GM23248 (cell line): ENCODE measurements at regions not wholly inside any gene's neighbourhood (a gene's known extent, or its start where the extent isn't known, plus 50 kb on each side); places are given as distances from the start of the nearest gene placed in this dataset.

Source experiments
- DNase-seq: peaks from one replicate; pipeline ENCODE4 v3.0.0-alpha.2; 2015
- H2AFZ ChIP-seq: fragments of 200-600 bp; sonication (generic); 2 replicates; pipeline ENCODE4 v1.6.1; 2016; ENCODE audit warnings: antibody characterized with exemption
- H3F3A ChIP-seq: fragments of 200-600 bp; sonication (generic); 2 replicates; pipeline ENCODE4 v1.6.1; 2016; ENCODE audit warnings: mild to moderate bottlenecking, antibody characterized with exemption, mixed run types; ENCODE audit not compliant: insufficient read depth
- H3K27ac ChIP-seq: fragments of 200-600 bp; sonication (generic); 2 replicates; pipeline ENCODE4 v1.5.1; 2016; ENCODE audit warnings: mild to moderate bottlenecking
- H3K27me3 ChIP-seq: fragments of 200-600 bp; sonication (generic); replicated peaks from 2 replicates; pipeline ENCODE4 v1.6.1; 2016; ENCODE audit warnings: mild to moderate bottlenecking; ENCODE audit not compliant: insufficient read depth
- H3K36me3 ChIP-seq: fragments of 200-600 bp; sonication (generic); 2 replicates; pipeline ENCODE4 v1.6.1; 2016; ENCODE audit warnings: low read depth, mild to moderate bottlenecking
- H3K4me1 ChIP-seq: fragments of 200-600 bp; sonication (generic); 2 replicates; pipeline ENCODE4 v1.6.1; 2016; ENCODE audit warnings: mild to moderate bottlenecking; ENCODE audit not compliant: insufficient read depth
- H3K4me2 ChIP-seq: fragments of 200-600 bp; sonication (generic); one replicate; pipeline ENCODE4 v1.6.1; 2016; ENCODE audit warnings: mild to moderate bottlenecking; ENCODE audit not compliant: unreplicated experiment
- H3K4me3 ChIP-seq: fragments of 200-600 bp; sonication (generic); 2 replicates; pipeline ENCODE4 v1.5.1; 2016; ENCODE audit warnings: mild to moderate bottlenecking
- H3K79me2 ChIP-seq: fragments of 200-600 bp; sonication (generic); 2 replicates; pipeline ENCODE4 v1.6.1; 2016; ENCODE audit warnings: mild to moderate bottlenecking; ENCODE audit not compliant: insufficient read depth
- H3K9ac ChIP-seq: fragments of 200-600 bp; sonication (generic); 2 replicates; pipeline ENCODE4 v1.6.1; 2016; ENCODE audit warnings: mild to moderate bottlenecking
- H3K9me2 ChIP-seq: fragments of 200-600 bp; sonication (generic); 2 replicates; pipeline ENCODE4 v1.6.1; 2016; ENCODE audit warnings: mixed run types, mild to moderate bottlenecking, moderate library complexity; ENCODE audit not compliant: insufficient read depth
- H3K9me3 ChIP-seq: fragments of 200-600 bp; sonication (generic); one replicate; pipeline ENCODE4 v1.6.1; 2017; ENCODE audit warnings: low read depth
- H4K20me1 ChIP-seq: fragments of 200-600 bp; sonication (generic); 2 replicates; pipeline ENCODE4 v1.6.0; 2016; ENCODE audit not compliant: insufficient read depth
- EZH2 ChIP-seq: fragments of 200-600 bp; sonication (generic); IDR thresholded peaks from 2 replicates; pipeline ENCODE4 v1.6.1; 2018; ENCODE audit warnings: antibody characterized with exemption, mild to moderate bottlenecking; ENCODE audit not compliant: insufficient read depth, poor library complexity, severe bottlenecking
- EZH2phosphoT487 ChIP-seq: fragments of 200-600 bp; sonication (generic); IDR thresholded peaks from 2 replicates; pipeline ENCODE4 v1.6.1; 2018; ENCODE audit warnings: antibody characterized with exemption, moderate library complexity, mild to moderate bottlenecking, low read depth; ENCODE audit not compliant: insufficient read depth
- WGBS, 2 experiments: methylation state at CpG; one replicate each; pipeline ENCODE4 v1.1.6; 2015 to 2017; ENCODE audit warnings: low lambda C conversion rate in 2 of 2, low coverage in 1 of 2; ENCODE audit errors: missing lambda C conversion rate in 2 of 2; 5-methylcytosine and 5-hydroxymethylcytosine counted together
- in situ Hi-C: fragments of 300-500 bp; cut with MboI; formaldehyde crosslinking; loops from 2 replicates; pipeline ENCODE4 v1.15.0; 2020

DNA sequence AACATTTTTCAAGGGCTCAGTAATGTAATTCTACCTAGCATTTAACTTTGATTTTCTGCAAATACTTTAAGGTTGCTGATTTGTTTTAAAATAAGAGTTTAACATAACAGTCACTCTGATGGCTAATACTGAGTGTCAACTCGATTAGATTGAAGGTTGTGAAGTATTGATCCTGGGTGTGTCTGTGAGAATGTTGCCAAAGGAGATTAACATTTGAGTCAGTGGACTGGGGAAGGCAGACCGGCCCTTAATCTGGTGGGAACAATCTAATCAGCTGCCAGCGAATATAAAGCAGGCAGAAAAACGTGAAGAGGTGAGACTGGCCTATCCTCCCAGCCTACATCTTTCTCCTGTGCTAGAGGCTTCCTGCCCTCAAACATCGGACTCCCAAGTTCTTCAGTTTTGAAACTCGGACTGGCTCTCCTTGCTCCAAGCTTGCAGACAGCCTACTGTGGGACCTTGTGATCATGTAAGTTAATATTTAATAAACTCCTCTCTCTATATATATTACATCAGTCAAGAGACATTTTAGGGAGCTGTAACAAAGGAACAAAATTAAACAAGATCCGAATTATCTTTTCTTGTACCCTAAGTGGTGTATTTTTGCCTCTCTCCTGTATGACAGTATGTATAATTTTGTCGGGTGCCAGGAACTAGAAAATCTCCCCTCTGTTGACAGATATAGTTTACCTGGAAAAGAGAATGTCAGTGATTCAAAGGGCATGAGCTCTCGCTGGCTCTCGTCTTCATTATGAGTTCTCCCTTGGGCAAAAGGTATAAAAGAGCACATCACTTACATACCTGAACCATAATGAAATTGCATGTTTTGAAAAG, 576.1 kb downstream of the LRRC70 start:
- in situ Hi-C loops, result no loop called here
- WGBS, 2 experiments, result 32 to 37% methylated on average over 10 of the region's 10 CpGs

DNA sequence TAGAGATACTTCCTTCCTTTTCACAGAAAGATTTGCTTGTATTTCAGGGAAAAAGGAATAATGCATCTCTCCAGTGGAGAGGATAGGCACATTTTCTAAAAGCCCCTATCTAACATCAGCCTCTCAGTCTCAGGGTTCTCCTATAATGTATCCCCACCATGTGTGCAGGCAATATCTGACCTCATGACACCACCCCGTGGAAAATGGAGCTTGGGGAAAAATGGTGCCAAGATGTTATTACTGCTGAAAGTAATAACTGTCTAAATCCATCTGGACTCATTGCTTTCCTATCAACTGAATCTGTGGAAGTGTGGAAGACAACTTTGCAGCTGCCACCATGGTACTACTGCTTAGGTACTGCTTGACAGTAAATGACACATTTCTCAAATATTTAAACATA, 574.3 kb downstream of the LRRC70 start:
- in situ Hi-C loops, result no loop called here
- WGBS, 2 experiments, result 0 to 11% methylated on average over 1 of the region's 1 CpG
- no peak for DNase-seq
- TF ChIP-seq EZH2 (no peak), EZH2phosphoT487 (no peak)
- H3K4me3 ChIP-seq, result no peak overlapping the region
- H3K27me3 ChIP-seq, result no peaks in the 10 kb centered on the region
- no peak overlapping the region for H2AFZ ChIP-seq
- H3F3A ChIP-seq, result no peaks in the 10 kb centered on the region
- no peaks in the 10 kb centered on the region for H3K9me2 ChIP-seq
- no peak overlapping the region for H3K4me2 ChIP-seq
- H3K79me2 ChIP-seq, result no peaks in the 10 kb centered on the region
- H3K4me1 ChIP-seq, result no peaks in the 10 kb centered on the region
- no peaks in the 10 kb centered on the region for H3K36me3 ChIP-seq
- no peaks in the 10 kb centered on the region for H4K20me1 ChIP-seq
- no peak overlapping the region for H3K9ac ChIP-seq
- H3K9me3 ChIP-seq, result no peaks in the 10 kb centered on the region
- no peak overlapping the region for H3K27ac ChIP-seq

More for the DNA sequence above, 576.1 kb downstream of the LRRC70 start:
- TF ChIP-seq EZH2phosphoT487 (no peak), EZH2 (no peak)
- no peaks in the 10 kb centered on the region for H3F3A ChIP-seq
- H4K20me1 ChIP-seq, result no peaks in the 10 kb centered on the region
- H3K9me2 ChIP-seq, result no peaks in the 10 kb centered on the region
- no peak overlapping the region for H3K4me3 ChIP-seq
- H2AFZ ChIP-seq, result no peak overlapping the region
- H3K36me3 ChIP-seq, result no peaks in the 10 kb centered on the region
- no peaks in the 10 kb centered on the region for H3K4me1 ChIP-seq
- no peak overlapping the region for H3K27ac ChIP-seq
- no peaks in the 10 kb centered on the region for H3K79me2 ChIP-seq
- H3K9me3 ChIP-seq, result no peaks in the 10 kb centered on the region
- DNase-seq, result no peak
- H3K9ac ChIP-seq, result no peak overlapping the region
- no peak overlapping the region for H3K4me2 ChIP-seq
- H3K27me3 ChIP-seq, result no peaks in the 10 kb centered on the region

DNA sequence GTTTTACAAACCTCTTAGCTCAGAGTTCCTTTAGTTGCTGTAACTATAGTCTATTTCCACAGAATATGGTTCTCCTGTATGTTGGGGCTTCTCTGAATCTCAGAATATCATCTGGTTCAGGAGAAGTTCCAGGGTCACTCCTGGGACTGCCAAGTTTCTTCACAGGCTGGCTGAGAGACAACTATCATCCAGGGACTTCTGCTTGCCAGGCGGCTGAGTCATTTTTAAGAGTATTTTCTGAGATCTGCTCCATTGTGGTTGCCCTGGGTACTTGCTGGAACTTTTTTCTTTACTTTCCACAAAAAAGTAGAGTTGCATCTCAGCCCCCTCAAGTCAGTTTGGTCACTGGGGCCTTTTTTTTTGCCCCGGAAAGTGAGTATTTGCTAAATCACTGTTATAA, 566.5 kb downstream of the LRRC70 start:
- no peaks in the 10 kb centered on the region for H3K27me3 ChIP-seq
- H3F3A ChIP-seq, result no peaks in the 10 kb centered on the region
- H2AFZ ChIP-seq, result no peak overlapping the region
- no peaks in the 10 kb centered on the region for H3K9me2 ChIP-seq
- H3K9me3 ChIP-seq, result no peaks in the 10 kb centered on the region
- no peaks in the 10 kb centered on the region for H4K20me1 ChIP-seq
- H3K27ac ChIP-seq, result no peak overlapping the region
- DNase-seq, result peak; percentile 17
- no peak overlapping the region for H3K4me3 ChIP-seq
- 23 to 30% methylated on average over 2 of the region's 2 CpGs for WGBS, 2 experiments
- no peak for TF ChIP-seq EZH2
- H3K4me1 ChIP-seq, result no peaks in the 10 kb centered on the region
- in situ Hi-C loops, result no loop called here
- H3K79me2 ChIP-seq, result no peaks in the 10 kb centered on the region
- H3K9ac ChIP-seq, result no peak overlapping the region
- no peak overlapping the region for H3K4me2 ChIP-seq
- H3K36me3 ChIP-seq, result no peaks in the 10 kb centered on the region

DNA sequence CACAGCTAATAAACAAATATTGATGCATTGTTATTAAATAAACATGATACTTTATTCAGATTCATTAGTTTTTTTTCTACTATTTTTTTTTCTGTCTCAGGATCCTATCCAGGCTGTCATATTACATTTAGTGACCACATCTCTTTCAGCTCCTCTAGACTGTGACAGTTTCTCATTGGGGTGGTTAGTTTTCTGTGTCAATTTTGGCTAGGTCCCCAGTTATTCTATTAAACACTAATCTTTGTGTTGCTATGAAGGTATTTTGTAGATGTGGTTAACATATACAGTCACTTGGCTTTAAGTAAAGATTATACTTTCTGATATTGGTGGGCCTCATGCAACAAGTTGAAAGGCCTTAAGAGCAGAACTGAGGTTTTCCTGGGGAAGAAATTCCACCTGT, 563.0 kb downstream of the LRRC70 start:
- in situ Hi-C loops, result no loop called here
- Histone ChIP-seq H4K20me1 (no peaks in the 10 kb centered on the region), H2AFZ (no peak overlapping the region), H3K36me3 (no peaks in the 10 kb centered on the region), H3K27ac (no peak overlapping the region), H3K4me1 (no peaks in the 10 kb centered on the region), H3K4me3 (no peak overlapping the region), H3F3A (no peaks in the 10 kb centered on the region), H3K4me2 (no peak overlapping the region), H3K9me2 (no peaks in the 10 kb centered on the region), H3K9me3 (no peaks in the 10 kb centered on the region), H3K27me3 (no peaks in the 10 kb centered on the region), H3K9ac (no peak overlapping the region), H3K79me2 (no peaks in the 10 kb centered on the region)
- TF ChIP-seq EZH2phosphoT487, result no peak
- TF ChIP-seq EZH2, result no peak
- DNase-seq, result no peak
